A673 (cell line): ENCODE measurements at regions not wholly inside any gene's neighbourhood (a gene's known extent, or its start where the extent isn't known, plus 50 kb on each side); places are given as distances from the start of the nearest gene placed in this dataset.

ENCODE experiments used
- BruUV-seq: library from RNA; stranded (reverse); fragments of 400-500 nt; replicated peaks from 2 replicates; lab custom pipeline; 2021; lab: Mats Ljungman, UMichigan
- CTCF ChIA-PET: fragments of 300-600 bp; sonication (Branson Sonifier 250); formaldehyde crosslinking; loops from one replicate; lab custom pipeline; 2022; ENCODE audit warnings: antibody characterized with exemption; lab: Charles Lee
- POLR2A ChIA-PET: fragments of 300-600 bp; sonication (Branson Sonifier 250); formaldehyde crosslinking; loops from one replicate; lab custom pipeline; 2022; ENCODE audit warnings: antibody characterized with exemption; ENCODE audit not compliant: low non-redundant PET; lab: Charles Lee
- DNase-seq: peaks from one replicate; pipeline ENCODE4 v3.0.0-alpha.2; 2015; ENCODE audit warnings: low spot score
- H3K27ac ChIP-seq: fragments of 200-600 bp; sonication (generic); 2 replicates; pipeline ENCODE4 v1.5.1; 2016; ENCODE audit warnings: mixed run types, low read depth, mild to moderate bottlenecking, mixed read lengths, antibody characterized with exemption, low read length; ENCODE audit not compliant: poor library complexity, severe bottlenecking
- H3K27me3 ChIP-seq: fragments of 200-600 bp; sonication (generic); replicated peaks from 2 replicates; pipeline ENCODE4 v1.6.1; 2017; ENCODE audit warnings: mixed run types, low read depth, mild to moderate bottlenecking, mixed read lengths, antibody characterized with exemption, low read length; ENCODE audit not compliant: insufficient read depth, poor library complexity
- H3K36me3 ChIP-seq: fragments of 200-600 bp; sonication (generic); 2 replicates; pipeline ENCODE4 v1.6.1; 2016; ENCODE audit warnings: mixed run types, mild to moderate bottlenecking, mixed read lengths, antibody characterized with exemption, low read length; ENCODE audit not compliant: insufficient read depth, poor library complexity, severe bottlenecking
- H3K4me1 ChIP-seq: fragments of 200-600 bp; sonication (generic); 2 replicates; pipeline ENCODE4 v1.6.1; 2017; ENCODE audit warnings: mixed run types, mild to moderate bottlenecking, mixed read lengths, antibody characterized with exemption, low read length; ENCODE audit not compliant: insufficient read depth, poor library complexity, severe bottlenecking
- H3K4me3 ChIP-seq: fragments of 200-600 bp; sonication (generic); 2 replicates; pipeline ENCODE4 v1.5.1; 2016; ENCODE audit warnings: low read depth, mixed run types, mild to moderate bottlenecking, mixed read lengths, low read length; ENCODE audit not compliant: poor library complexity, severe bottlenecking
- H3K9me3 ChIP-seq: fragments of 200-600 bp; sonication (generic); 2 replicates; pipeline ENCODE4 v1.6.1; 2016; ENCODE audit warnings: mixed run types, low read depth, mild to moderate bottlenecking, mixed read lengths, antibody characterized with exemption, low read length; ENCODE audit not compliant: poor library complexity, severe bottlenecking
- CTCF ChIP-seq: fragments of 300-800, 200-600 bp; sonication (generic); conservative IDR thresholded peaks from 2 replicates; pipeline ENCODE4 v1.5.1; 2017; ENCODE audit warnings: low read depth, mild to moderate bottlenecking, antibody characterized with exemption, low read length, moderate library complexity, mixed read lengths
- EZH2 ChIP-seq: fragments of 200-600 bp; sonication (generic); IDR thresholded peaks from 2 replicates; pipeline ENCODE4 v1.6.1; 2017; ENCODE audit warnings: borderline replicate concordance, low read depth, mild to moderate bottlenecking, mixed read lengths, antibody characterized with exemption, low read length; ENCODE audit not compliant: poor library complexity, severe bottlenecking
- intact Hi-C: fragments of 100-400 bp; cut with micrococcal nuclease; formaldehyde crosslinking; loops from one replicate; pipeline ENCODE4 v1.10.0; 2022; ENCODE audit not compliant: unreplicated experiment

GRCh38 chr2:138922973-138923563 is 142.9 kb upstream of the NXPH2 start:
- BruUV-seq = no TSS peak
- no peaks in the 10 kb centered on the region for H3K27me3 ChIP-seq
- H3K9me3 ChIP-seq = no peaks in the 10 kb centered on the region
- no peak overlapping the region for H3K27ac ChIP-seq
- H3K36me3 ChIP-seq = no peaks in the 10 kb centered on the region
- intact Hi-C loops = loop anchor here (10.0 kb wide), 2 partner anchors 552 to 872 kb away; no protein-coding TSS in a partner anchor
- DNase-seq = peak; percentile 64
- TF ChIP-seq EZH2 (no peak), CTCF (peak; percentile 65)
- ChIA-PET CTCF (no interaction called here), POLR2A (interaction anchor here (0.6 kb wide), 1 partner anchor 39 kb away, joined by 4 read pairs; no protein-coding TSS in a partner anchor)
- H3K4me1 ChIP-seq = peaks cover 18% of the 10 kb centered on the region
- no peak overlapping the region for H3K4me3 ChIP-seq

DNA sequence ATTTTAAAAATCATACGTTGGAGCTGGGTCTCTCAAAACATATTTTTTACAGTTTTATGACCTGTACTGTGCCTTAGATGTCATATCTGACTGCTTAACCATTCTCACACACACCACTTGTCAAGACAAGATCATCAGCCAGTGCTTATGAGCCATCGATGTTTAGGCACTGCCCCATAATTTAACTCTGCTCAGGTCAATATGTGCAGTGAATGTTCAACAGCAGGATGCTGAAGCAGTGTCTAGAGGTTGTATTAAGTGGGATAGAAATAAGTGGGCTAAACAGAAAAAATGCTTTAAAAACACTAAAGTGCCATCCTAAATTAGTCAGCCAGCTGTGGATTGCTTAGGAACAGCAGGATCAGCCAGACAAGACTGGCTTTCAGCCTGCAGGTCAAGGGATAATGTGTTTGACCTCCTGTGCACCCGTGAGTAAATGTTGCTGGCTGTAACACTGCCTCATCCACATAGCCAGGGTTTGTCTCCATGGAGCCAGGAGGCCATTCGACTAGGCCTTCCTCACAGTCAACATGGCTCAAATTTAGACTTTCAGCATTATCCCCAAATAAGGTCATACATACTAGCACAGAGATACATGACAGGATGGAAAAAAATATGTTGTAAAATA is 139.0 kb upstream of the NXPH2 start:
- H3K27ac ChIP-seq = no peak overlapping the region
- no peak for DNase-seq
- ChIA-PET CTCF (no interaction called here), POLR2A (no interaction called here)
- TF ChIP-seq CTCF (no peak), EZH2 (no peak)
- H3K4me1 ChIP-seq = peaks cover 7% of the 10 kb centered on the region
- H3K9me3 ChIP-seq = no peaks in the 10 kb centered on the region
- BruUV-seq = no TSS peak
- no peaks in the 10 kb centered on the region for H3K27me3 ChIP-seq
- no peaks in the 10 kb centered on the region for H3K36me3 ChIP-seq
- H3K4me3 ChIP-seq = no peak overlapping the region
- intact Hi-C loops = no loop called here

DNA sequence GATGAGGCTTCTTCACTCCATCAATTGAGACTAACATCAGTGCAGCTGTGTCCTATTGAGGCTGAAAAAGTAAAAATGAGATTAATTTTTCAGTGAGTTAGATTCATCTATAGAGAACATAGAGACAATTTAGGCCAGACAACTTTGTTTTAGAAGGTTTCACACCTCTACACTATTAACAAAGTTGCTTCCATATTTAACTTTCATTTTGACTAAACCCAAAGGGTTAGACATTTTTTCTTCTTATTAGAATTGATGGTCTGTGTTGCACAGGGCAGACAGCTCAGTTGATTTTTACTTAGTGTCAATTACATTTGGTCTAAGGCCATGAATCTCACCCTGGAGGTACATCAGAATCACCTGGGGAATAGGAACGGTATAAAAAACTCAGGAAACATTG is 130.2 kb upstream of the NXPH2 start:
- Histone ChIP-seq H3K9me3 (no peaks in the 10 kb centered on the region), H3K36me3 (no peaks in the 10 kb centered on the region), H3K27ac (no peak overlapping the region), H3K4me1 (no peaks in the 10 kb centered on the region), H3K27me3 (no peaks in the 10 kb centered on the region), H3K4me3 (no peak overlapping the region)
- CTCF ChIA-PET = no interaction called here
- no TSS peak for BruUV-seq
- DNase-seq = no peak
- no peak for TF ChIP-seq CTCF
- no peak for TF ChIP-seq EZH2
- intact Hi-C loops = no loop called here
- POLR2A ChIA-PET = no interaction called here
